ENCODE measurements at regions not wholly inside any gene's neighbourhood (a gene's known extent, or its start where the extent isn't known, plus 50 kb on each side); places are given as distances from the start of the nearest gene placed in this dataset.

DNA sequence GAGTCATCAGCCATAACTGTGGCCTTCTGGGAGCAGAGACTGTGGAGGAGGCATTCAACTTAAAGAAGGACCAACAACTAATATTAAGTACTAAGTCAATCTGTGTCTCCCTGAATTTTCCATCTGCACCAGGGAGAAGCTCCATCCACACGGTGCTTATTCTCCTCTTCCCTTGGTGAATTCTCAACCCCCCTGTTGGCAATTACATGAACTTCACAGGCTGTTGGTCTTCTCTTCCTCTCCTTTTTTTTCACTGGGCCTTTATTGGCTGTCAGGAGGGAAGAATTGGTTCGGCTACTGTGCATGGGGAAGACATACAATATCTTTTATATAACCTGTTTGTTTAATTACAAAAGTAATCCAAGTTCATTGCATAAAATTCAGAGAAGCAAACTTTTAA is 152.8 kb upstream of the IRX6 start:
- TF ChIP-seq, protein P1, sequence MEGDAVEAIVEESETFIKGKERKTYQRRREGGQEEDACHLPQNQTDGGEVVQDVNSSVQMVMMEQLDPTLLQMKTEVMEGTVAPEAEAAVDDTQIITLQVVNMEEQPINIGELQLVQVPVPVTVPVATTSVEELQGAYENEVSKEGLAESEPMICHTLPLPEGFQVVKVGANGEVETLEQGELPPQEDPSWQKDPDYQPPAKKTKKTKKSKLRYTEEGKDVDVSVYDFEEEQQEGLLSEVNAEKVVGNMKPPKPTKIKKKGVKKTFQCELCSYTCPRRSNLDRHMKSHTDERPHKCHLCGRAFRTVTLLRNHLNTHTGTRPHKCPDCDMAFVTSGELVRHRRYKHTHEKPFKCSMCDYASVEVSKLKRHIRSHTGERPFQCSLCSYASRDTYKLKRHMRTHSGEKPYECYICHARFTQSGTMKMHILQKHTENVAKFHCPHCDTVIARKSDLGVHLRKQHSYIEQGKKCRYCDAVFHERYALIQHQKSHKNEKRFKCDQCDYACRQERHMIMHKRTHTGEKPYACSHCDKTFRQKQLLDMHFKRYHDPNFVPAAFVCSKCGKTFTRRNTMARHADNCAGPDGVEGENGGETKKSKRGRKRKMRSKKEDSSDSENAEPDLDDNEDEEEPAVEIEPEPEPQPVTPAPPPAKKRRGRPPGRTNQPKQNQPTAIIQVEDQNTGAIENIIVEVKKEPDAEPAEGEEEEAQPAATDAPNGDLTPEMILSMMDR (IDR thresholded peaks at IDR 0.05) = no peak
- H3K36me3 Mint-ChIP-seq = no peaks in the 10 kb centered on the region
- Histone ChIP-seq H3K27ac (ENCODE audit: low read length) (no peak overlapping the region), H3K36me3 (ENCODE audit: control insufficient read depth, insufficient read depth, low read length) (no peaks in the 10 kb centered on the region), H3K4me1 (ENCODE audit: control insufficient read depth, insufficient read depth, low read length) (no peaks in the 10 kb centered on the region), H3K9me3 (ENCODE audit: control insufficient read depth, insufficient read depth, low read length) (no peaks in the 10 kb centered on the region), H3K4me3 (ENCODE audit: low read length) (no peak overlapping the region), H3K27me3 (ENCODE audit: control insufficient read depth, insufficient read depth, low read length) (no peaks in the 10 kb centered on the region)
- DNase-seq (no peak), ATAC-seq (no peak)
- no peaks in the 10 kb centered on the region for H3K4me1 Mint-ChIP-seq
- no peak overlapping the region for H3K27ac Mint-ChIP-seq
- no peak overlapping the region for H3K4me3 Mint-ChIP-seq
- intact Hi-C loops (cut with micrococcal nuclease) = no loop called here
- WGBS (ENCODE audit: insufficient coverage) = 56% methylated on average over 1 of the region's 2 CpGs
- no peaks in the 10 kb centered on the region for H3K27me3 Mint-ChIP-seq (ENCODE audit: low read depth in 2 of 2)
- H3K9me3 Mint-ChIP-seq = no peaks in the 10 kb centered on the region

DNA sequence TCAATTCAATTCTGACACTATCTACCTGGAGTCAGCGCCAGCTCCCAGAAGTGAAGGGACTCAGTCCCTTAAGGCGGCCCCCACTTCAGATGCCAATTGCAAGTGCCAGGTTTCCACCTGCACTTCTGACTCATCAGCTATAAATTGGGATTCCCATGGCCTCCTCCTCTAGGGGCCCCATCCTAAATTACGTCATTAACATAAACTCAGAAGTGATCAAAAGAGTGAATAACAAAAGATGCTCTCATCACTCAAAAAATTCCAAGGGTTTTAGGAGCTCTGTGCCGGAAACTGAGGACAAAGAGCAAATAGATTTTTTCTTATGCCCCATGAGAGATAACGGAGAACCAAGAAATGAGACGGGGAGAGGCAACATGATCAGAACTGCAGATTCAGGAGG is 148.6 kb upstream of the IRX6 start:
- no peak overlapping the region for H3K4me3 Mint-ChIP-seq
- H3K36me3 ChIP-seq (ENCODE audit: control insufficient read depth, insufficient read depth, low read length) = no peaks in the 10 kb centered on the region
- H3K4me1 ChIP-seq (ENCODE audit: control insufficient read depth, insufficient read depth, low read length) = no peaks in the 10 kb centered on the region
- TF ChIP-seq, protein P1 (IDR thresholded peaks at IDR 0.05) = no peak
- no peaks in the 10 kb centered on the region for H3K27me3 ChIP-seq (ENCODE audit: control insufficient read depth, insufficient read depth, low read length)
- peaks cover 0 to 2% of the 10 kb centered on the region in 2 donors for H3K27me3 Mint-ChIP-seq (ENCODE audit: low read depth in 2 of 2)
- H3K27ac ChIP-seq (ENCODE audit: low read length) = no peak overlapping the region
- no peaks in the 10 kb centered on the region for H3K4me1 Mint-ChIP-seq
- 94% methylated on average over 6 of the region's 6 CpGs for WGBS (ENCODE audit: insufficient coverage)
- DNase-seq = no peak
- no peak for ATAC-seq
- no peak overlapping the region for H3K4me3 ChIP-seq (ENCODE audit: low read length)
- no peaks in the 10 kb centered on the region for H3K36me3 Mint-ChIP-seq
- no peaks in the 10 kb centered on the region for H3K9me3 ChIP-seq (ENCODE audit: control insufficient read depth, insufficient read depth, low read length)
- no peaks in the 10 kb centered on the region for H3K9me3 Mint-ChIP-seq
- no peak overlapping the region for H3K27ac Mint-ChIP-seq
- intact Hi-C loops (cut with micrococcal nuclease) = no loop called here

DNA sequence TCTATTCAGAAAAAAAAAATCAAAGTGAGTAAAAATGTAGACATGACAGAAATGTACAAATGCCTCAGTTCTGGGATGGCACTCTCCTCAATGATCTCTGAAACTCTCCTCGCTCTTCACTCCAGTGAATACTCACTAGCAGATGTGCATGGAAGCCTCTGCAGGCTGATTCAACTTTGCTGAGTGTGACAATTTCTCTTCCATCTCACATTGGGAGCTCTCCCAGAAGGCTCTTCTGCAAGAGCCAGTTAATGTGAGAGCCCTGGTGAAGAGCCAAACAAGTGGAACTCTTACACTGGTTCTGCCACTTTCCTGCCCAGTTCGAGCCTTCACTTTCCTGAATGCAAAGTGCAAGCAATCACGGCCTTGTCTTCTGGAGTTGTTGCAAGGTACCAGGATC is 147.1 kb upstream of the IRX6 start:
- intact Hi-C loops (cut with micrococcal nuclease) = no loop called here
- ATAC-seq (no peak), DNase-seq (no peak)
- Histone ChIP-seq H3K36me3 (ENCODE audit: control insufficient read depth, insufficient read depth, low read length) (no peaks in the 10 kb centered on the region), H3K4me3 (ENCODE audit: low read length) (no peak overlapping the region), H3K27ac (ENCODE audit: low read length) (no peak overlapping the region), H3K9me3 (ENCODE audit: control insufficient read depth, insufficient read depth, low read length) (no peaks in the 10 kb centered on the region), H3K27me3 (ENCODE audit: control insufficient read depth, insufficient read depth, low read length) (no peaks in the 10 kb centered on the region), H3K4me1 (ENCODE audit: control insufficient read depth, insufficient read depth, low read length) (no peaks in the 10 kb centered on the region)
- H3K9me3 Mint-ChIP-seq = no peaks in the 10 kb centered on the region
- TF ChIP-seq, protein P1 (IDR thresholded peaks at IDR 0.05) = no peak
- 92% methylated on average over 3 of the region's 3 CpGs for WGBS (ENCODE audit: insufficient coverage)
- no peaks in the 10 kb centered on the region for H3K36me3 Mint-ChIP-seq
- peaks cover 0 to 2% of the 10 kb centered on the region in 2 donors for H3K27me3 Mint-ChIP-seq (ENCODE audit: low read depth in 2 of 2)
- no peak overlapping the region for H3K27ac Mint-ChIP-seq
- H3K4me3 Mint-ChIP-seq = no peak overlapping the region
- H3K4me1 Mint-ChIP-seq = no peaks in the 10 kb centered on the region

DNA sequence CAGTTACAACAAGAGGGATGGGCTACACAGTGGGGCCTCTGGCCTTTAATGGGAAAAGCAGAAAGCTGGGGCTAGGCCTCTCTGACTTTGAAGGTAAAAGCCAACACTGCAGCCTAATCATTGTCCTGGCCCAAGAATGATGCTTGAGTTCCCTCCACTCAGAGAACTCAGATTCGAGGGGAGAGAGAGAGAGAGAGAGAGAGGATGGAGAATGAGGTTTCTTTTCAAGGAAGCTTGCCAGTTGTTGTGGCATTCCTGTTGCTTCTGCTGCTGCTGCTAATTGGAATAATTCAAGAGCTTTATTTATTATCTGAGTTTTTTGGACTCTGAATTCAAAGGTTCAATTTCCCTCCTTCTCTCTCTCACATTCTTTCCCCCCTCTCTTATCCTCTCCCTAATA is 144.6 kb upstream of the IRX6 start:
- Histone ChIP-seq H3K36me3 (ENCODE audit: control insufficient read depth, insufficient read depth, low read length) (no peaks in the 10 kb centered on the region), H3K27me3 (ENCODE audit: control insufficient read depth, insufficient read depth, low read length) (no peaks in the 10 kb centered on the region), H3K27ac (ENCODE audit: low read length) (no peak overlapping the region), H3K9me3 (ENCODE audit: control insufficient read depth, insufficient read depth, low read length) (no peaks in the 10 kb centered on the region), H3K4me3 (ENCODE audit: low read length) (no peak overlapping the region), H3K4me1 (ENCODE audit: control insufficient read depth, insufficient read depth, low read length) (no peaks in the 10 kb centered on the region)
- Mint-ChIP-seq H3K36me3 (no peaks in the 10 kb centered on the region), H3K9me3 (peaks cover 0 to 2% of the 10 kb centered on the region in 2 donors), H3K4me3 (no peak overlapping the region), H3K27me3 (ENCODE audit: low read depth in 2 of 2) (peaks cover 5% of the 10 kb centered on the region in 2 donors), H3K27ac (no peak overlapping the region), H3K4me1 (no peaks in the 10 kb centered on the region)
- DNase-seq = no peak
- 65% methylated on average over 1 of the region's 1 CpG for WGBS (ENCODE audit: insufficient coverage)
- TF ChIP-seq, protein P1 (IDR thresholded peaks at IDR 0.05) = no peak
- intact Hi-C loops (cut with micrococcal nuclease) = no loop called here
- no peak for ATAC-seq
